ENCODE measurements at regions not wholly inside any gene's neighbourhood (a gene's known extent, or its start where the extent isn't known, plus 50 kb on each side); places are given as distances from the start of the nearest gene placed in this dataset.

DNA sequence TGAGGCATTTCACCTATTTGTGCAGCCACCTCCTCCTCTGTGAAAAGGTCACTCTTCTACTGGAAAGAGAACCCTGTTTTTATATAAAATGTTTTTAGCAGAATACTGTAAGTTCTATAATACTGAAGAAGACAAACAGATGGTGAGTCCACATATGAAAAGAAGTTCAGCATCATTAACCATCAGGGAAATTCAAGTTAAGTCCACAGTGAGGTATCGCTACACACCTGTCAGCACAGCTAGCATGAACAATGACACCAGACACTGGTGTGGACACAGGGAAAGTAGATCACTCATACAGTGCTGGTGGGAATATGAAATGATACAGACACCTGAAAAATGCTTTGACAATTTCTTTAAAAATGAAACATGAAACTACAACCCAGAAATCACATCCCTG lies 133.0 kb downstream of the MAD2L1 start (continued):
- TF ChIP-seq, protein P1, sequence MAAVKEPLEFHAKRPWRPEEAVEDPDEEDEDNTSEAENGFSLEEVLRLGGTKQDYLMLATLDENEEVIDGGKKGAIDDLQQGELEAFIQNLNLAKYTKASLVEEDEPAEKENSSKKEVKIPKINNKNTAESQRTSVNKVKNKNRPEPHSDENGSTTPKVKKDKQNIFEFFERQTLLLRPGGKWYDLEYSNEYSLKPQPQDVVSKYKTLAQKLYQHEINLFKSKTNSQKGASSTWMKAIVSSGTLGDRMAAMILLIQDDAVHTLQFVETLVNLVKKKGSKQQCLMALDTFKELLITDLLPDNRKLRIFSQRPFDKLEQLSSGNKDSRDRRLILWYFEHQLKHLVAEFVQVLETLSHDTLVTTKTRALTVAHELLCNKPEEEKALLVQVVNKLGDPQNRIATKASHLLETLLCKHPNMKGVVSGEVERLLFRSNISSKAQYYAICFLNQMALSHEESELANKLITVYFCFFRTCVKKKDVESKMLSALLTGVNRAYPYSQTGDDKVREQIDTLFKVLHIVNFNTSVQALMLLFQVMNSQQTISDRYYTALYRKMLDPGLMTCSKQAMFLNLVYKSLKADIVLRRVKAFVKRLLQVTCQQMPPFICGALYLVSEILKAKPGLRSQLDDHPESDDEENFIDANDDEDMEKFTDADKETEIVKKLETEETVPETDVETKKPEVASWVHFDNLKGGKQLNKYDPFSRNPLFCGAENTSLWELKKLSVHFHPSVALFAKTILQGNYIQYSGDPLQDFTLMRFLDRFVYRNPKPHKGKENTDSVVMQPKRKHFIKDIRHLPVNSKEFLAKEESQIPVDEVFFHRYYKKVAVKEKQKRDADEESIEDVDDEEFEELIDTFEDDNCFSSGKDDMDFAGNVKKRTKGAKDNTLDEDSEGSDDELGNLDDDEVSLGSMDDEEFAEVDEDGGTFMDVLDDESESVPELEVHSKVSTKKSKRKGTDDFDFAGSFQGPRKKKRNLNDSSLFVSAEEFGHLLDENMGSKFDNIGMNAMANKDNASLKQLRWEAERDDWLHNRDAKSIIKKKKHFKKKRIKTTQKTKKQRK (IDR thresholded peaks at IDR 0.05; ENCODE audit: low read depth, low read length), result no peak
- TF ChIP-seq FOS (IDR thresholded peaks at IDR 0.05; ENCODE audit: borderline replicate concordance, extremely low read depth, insufficient read length) (no peak), SP1 (IDR thresholded peaks at IDR 0.05; ENCODE audit: low read depth, low read length) (no peak), CBX3 (IDR thresholded peaks at IDR 0.05; ENCODE audit: borderline replicate concordance, low read depth) (no peak), RUNX3 (IDR thresholded peaks at IDR 0.05; ENCODE audit: low read length) (no peak)

DNA sequence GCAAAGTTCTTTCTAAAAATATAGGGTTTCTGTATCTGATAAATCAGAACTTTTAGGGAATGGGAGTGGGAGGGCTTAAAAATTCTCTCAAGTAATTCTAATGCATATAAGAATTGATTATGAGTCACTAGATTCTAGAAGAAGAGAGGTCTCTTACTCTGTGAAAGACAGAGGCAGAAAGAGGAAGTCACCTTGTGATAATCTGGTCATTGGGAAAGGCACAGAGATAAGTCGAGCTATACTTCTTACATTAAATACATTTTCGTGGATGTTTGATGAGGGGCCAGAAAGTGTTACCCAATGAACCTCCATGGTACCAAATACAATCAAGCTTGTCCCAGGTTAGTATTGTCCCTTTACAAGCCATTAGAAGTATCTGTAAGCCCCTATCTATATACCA lies 134.4 kb downstream of the MAD2L1 start:
- in situ Hi-C loops (cut with MboI) (no loop called here), intact Hi-C loops (cut with micrococcal nuclease; ENCODE audit: unreplicated experiment) (no loop called here)
- ATAC-seq (no peak; the same call in 2 of the 3 replicates), FAIRE-seq (no peak), DNase-seq (ENCODE audit: low read depth, low spot score) (no peak)
- ChIA-PET CTCF (no interaction called here), POLR2A (no interaction called here), RAD21 (ENCODE audit: unreplicated experiment) (no interaction called here), SMC1A (ENCODE audit: uncharacterized antibody, unreplicated experiment) (no interaction called here)
- no peak overlapping the region for H3K9ac ChIP-seq (ENCODE audit: control insufficient read depth, insufficient read depth, low read length)
- no peak overlapping the region for H3K27ac ChIP-seq (ENCODE audit: control insufficient read depth, insufficient read depth)
- no TSS peak for BruUV-seq (replicated peaks)
- no peak overlapping the region for H2AFZ ChIP-seq (ENCODE audit: control insufficient read depth, low read depth, low read length)
- no peaks in the 10 kb centered on the region for H3K4me1 ChIP-seq (ENCODE audit: control insufficient read depth, insufficient read depth, low read length)
- H3K27me3 ChIP-seq (replicated peaks in 1 of 2; ENCODE audit: control insufficient read depth in 2 of 2, insufficient read depth in 2 of 2, low read length in 1 of 2), result no peaks in the 10 kb centered on the region
- no peaks in the 10 kb centered on the region for H3K9me3 ChIP-seq (replicated peaks; ENCODE audit: control insufficient read depth, insufficient read depth, low read length)
- no peaks in the 10 kb centered on the region for H3K79me2 ChIP-seq (ENCODE audit: control insufficient read depth, insufficient read depth, low read length)
- H3K36me3 ChIP-seq (ENCODE audit: control insufficient read depth in 2 of 2, insufficient read depth in 2 of 2, low read length in 1 of 2), result no peaks in the 10 kb centered on the region
- no peaks in the 10 kb centered on the region for H4K20me1 ChIP-seq (ENCODE audit: control insufficient read depth, insufficient read depth)
- no peak overlapping the region for H3K4me2 ChIP-seq (ENCODE audit: control insufficient read depth, insufficient read depth)
- no peak overlapping the region for H3K4me3 ChIP-seq
- TF ChIP-seq, protein P2, sequence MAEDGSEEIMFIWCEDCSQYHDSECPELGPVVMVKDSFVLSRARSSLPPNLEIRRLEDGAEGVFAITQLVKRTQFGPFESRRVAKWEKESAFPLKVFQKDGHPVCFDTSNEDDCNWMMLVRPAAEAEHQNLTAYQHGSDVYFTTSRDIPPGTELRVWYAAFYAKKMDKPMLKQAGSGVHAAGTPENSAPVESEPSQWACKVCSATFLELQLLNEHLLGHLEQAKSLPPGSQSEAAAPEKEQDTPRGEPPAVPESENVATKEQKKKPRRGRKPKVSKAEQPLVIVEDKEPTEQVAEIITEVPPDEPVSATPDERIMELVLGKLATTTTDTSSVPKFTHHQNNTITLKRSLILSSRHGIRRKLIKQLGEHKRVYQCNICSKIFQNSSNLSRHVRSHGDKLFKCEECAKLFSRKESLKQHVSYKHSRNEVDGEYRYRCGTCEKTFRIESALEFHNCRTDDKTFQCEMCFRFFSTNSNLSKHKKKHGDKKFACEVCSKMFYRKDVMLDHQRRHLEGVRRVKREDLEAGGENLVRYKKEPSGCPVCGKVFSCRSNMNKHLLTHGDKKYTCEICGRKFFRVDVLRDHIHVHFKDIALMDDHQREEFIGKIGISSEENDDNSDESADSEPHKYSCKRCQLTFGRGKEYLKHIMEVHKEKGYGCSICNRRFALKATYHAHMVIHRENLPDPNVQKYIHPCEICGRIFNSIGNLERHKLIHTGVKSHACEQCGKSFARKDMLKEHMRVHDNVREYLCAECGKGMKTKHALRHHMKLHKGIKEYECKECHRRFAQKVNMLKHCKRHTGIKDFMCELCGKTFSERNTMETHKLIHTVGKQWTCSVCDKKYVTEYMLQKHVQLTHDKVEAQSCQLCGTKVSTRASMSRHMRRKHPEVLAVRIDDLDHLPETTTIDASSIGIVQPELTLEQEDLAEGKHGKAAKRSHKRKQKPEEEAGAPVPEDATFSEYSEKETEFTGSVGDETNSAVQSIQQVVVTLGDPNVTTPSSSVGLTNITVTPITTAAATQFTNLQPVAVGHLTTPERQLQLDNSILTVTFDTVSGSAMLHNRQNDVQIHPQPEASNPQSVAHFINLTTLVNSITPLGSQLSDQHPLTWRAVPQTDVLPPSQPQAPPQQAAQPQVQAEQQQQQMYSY (CRISPR knock-in tag; IDR thresholded peaks at IDR 0.05), result no peak
- TF ChIP-seq SPI1 (IDR thresholded peaks at IDR 0.05; ENCODE audit: borderline replicate concordance, insufficient read depth, low read depth, low read length) (peak; percentile 49; the same call in 1 of the 2 replicates), SUPT20H (IDR thresholded peaks at IDR 0.05; ENCODE audit: borderline replicate concordance, control insufficient read depth, low read depth, low read length) (no peak), POLR2A (IDR thresholded peaks at IDR 0.05; ENCODE audit: low read depth, low read length) (no peak), RBBP5 (conservative IDR thresholded peaks at IDR 0.05) (no peak), KDM1A (IDR thresholded peaks at IDR 0.05; ENCODE audit: borderline replicate concordance) (no peak)
- TF ChIP-seq, protein P3, sequence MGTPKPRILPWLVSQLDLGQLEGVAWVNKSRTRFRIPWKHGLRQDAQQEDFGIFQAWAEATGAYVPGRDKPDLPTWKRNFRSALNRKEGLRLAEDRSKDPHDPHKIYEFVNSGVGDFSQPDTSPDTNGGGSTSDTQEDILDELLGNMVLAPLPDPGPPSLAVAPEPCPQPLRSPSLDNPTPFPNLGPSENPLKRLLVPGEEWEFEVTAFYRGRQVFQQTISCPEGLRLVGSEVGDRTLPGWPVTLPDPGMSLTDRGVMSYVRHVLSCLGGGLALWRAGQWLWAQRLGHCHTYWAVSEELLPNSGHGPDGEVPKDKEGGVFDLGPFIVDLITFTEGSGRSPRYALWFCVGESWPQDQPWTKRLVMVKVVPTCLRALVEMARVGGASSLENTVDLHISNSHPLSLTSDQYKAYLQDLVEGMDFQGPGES (IDR thresholded peaks at IDR 0.05), result no peak
- 21% methylated on average over 2 of the region's 2 CpGs for WGBS (ENCODE audit: insufficient coverage, insufficient replicate concordance, low lambda C conversion rate, missing lambda C conversion rate)

Data from GM12878 (cell line).